Left kidney (tissue), 1 donor: ENCODE measurements at regions not wholly inside any gene's neighbourhood (a gene's known extent, or its start where the extent isn't known, plus 50 kb on each side); places are given as distances from the start of the nearest gene placed in this dataset.
"Not testable (repeated sequence)": the region's sequence is repeated elsewhere in the genome, so short reads cannot be mapped to it uniquely, and the experiment has no call there.

Experiments used
- DNase-seq: peaks from one replicate; pipeline ENCODE4 v3.0.0-alpha.2; 2013

DNA sequence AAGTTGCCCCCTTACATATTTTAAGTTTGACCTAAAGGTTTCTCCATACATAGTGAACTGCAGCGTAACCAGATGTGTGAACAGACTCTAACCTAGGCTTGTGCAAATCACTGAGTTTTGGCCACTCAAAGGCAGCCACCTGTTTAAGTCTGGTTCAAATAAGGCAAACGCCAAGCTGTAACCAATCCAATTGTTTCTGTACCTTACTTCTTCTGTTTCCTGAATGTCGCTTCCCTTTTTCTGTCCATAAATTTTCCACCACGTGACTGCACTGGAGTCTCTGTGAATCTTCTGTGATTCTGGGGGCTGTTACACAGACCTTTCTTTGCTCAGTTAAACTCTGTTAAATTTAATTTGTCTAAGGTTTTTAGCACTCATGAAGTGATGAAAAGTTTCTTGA lies 618.8 kb downstream of the GLUD2 start:
- no peak for DNase-seq

DNA sequence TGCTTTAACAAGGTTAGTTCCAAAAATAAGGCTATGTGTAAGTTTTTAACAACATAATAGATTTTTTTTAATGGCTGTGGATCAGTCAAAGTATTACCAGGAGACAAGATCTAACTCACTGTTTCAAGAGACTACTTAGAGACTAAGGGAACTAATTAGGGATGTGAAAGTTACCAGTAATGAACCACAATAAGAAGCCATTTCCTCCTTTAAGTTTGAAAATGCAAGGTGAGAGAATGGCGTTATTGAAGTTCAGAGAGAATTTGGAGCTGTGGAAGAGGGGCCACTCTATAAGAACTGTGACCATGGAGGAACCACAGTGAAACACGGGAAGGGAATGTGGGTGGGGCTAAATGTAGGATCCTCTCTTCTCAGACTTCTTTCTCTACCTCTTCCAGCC lies 624.2 kb downstream of the GLUD2 start:
- no peak for DNase-seq

DNA sequence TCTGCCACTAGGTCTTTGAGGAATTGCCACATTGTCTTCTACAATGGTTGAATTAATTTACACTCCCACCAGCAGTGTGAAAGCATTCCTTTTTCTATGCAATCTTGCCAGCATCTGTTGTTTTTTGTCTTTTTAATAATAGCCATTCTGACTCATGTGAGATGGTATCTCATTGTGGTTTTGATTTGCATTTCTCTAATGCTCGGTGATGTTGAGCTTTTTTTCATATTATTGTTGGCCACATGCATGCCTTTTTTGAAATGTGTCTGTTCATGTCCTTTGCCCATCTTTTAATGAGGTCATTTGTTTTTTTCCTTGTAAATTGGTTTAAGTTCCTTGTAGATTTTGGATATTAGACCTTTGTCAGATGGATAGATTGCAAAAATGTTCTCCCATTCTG lies 661.8 kb downstream of the GLUD2 start:
- not testable (repeated sequence) for DNase-seq

DNA sequence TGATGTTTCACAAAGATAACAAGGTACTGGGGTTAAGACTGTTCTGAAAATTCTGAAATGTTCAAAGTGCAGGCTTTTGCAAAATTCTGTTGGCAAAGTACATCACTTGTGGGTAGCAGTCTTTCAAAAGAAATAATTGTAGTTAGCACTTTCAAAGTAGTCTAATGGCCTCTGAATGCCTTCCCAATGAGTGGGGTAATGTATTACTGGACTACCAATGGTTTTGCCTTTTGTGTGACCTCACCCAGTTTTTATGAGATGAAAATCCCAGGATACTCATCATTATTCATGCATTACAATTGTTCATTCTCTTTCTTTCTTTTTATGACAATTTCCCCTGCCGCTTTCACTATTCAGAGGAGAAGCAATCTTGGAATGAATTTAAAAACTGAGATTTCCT lies 686.1 kb downstream of the GLUD2 start:
- no peak for DNase-seq

GRCh38 chrX:121746105-121746504 lies 698.7 kb downstream of the GLUD2 start:
- no peak for DNase-seq

GRCh38 chrX:121753602-121754001 lies 706.2 kb downstream of the GLUD2 start:
- DNase-seq, result not testable (repeated sequence)

- DNase-seq, result no peak
These were observed 706.9 kb downstream of the GLUD2 start for GRCh38 chrX:121754301-121754700.

DNA sequence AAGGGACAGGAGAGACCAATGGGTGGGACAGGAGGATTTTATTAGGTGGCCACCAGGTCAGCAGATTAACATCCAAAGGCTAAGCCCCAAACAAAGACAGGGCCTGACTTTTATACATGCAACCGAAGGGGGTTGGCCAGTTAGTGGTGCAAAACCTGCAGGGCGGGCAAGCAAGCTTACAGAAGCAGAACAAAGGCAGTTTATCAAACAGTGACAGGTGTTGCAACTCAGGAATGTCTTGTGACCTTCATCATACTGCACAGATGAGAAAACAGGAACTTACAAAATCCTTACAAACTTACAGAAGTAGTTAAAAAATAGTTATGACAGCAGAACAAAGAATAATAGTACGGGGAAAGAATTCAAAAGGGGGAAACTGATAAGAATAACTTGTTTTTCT lies 708.1 kb downstream of the GLUD2 start:
- no peak for DNase-seq

DNA sequence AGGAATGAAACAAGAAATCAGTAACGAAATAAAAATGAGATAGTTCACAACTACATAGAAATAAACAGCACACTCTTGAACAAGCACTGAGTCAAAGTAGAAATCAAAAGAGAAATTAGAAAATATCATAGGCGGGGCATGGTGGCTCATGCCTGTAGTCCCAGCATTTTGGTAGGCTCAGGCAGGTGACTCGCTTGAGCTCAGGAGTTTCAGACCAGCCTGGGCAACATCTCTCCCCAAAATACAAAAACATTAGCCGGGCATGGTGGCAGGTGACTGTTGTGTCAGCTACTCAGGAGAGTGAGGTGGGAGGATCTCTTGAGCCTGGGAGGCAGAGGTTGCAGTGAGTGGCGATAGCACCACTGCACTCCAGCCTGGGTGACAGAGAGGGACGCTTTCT lies 714.4 kb downstream of the GLUD2 start:
- DNase-seq, result no peak

DNA sequence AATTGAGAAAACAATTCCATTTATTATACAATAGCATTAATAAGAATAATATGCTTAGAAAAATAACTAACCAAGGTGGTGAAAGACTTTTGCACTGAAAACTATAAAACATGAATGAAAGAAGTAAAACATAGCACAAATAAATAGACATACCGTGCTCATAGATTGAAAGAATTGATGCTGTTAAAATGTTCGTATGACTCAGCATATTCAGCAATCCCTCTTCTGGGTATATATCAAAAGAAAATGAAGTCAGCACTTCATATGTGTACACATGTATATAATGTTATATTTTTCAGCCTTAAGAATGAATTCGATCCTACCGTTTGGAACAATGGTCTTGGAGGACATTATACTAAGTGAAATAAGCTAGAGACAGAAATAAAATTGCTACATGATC lies 716.3 kb downstream of the GLUD2 start:
- DNase-seq, result no peak

DNA sequence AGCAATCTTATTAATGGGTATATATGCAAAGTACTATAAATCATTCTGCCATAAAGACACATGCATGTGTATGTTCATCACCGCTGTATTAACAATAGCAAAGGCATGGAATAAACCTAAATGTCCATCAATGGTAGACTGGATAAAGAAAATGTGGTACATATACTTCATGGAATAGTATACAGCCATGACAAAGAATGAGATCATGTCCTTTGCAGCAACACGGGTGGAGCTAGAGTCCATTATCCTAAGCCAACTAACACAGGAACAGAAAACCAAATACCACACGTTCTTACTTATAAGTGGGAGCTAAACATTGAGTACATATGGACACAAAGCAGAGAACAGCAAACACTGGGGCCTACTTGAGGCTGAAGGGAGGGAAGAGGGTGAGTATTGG lies 720.8 kb downstream of the GLUD2 start:
- not testable (repeated sequence) for DNase-seq

- DNase-seq, result no peak
These were observed 734.6 kb downstream of the GLUD2 start for GRCh38 chrX:121781991-121782390.

DNA sequence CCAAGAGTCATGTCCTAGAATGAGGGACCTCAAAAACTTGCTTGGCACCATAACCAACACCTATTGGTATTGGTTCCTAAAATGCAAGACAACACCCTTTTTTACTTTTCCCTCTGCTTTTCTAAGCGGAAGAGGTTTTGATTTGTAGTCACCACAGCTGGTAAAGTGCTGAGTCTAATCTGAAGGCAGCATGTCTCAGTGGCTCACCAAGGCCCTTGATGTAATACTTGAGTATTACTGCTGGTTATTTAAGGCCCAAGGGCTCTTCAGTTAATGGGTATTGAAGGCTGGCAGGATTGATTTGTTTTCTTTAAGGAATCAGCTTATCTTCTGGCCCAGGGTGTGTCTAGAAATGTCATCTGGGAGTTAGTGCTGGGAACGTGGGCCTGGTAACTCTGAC lies 735.1 kb downstream of the GLUD2 start:
- DNase-seq, result no peak

DNA sequence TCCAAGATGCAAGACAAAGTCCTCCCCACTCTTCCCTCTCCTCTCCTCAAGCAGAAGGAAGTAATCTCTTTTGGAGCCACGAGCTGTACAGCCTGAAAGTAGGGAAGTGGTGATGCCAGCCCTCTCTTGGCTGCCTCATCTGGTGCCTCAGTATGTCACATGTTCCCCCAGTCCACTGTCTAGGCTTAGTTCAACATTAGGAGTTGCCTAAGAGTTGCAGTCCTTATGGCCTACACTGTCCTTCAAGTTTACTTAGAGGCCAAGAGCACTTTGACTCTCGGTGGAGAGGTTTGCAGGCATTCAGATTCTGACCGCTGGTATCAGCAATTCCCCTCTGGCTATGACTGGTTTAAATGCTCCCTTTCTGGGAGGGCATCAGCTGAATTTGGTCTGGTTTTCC lies 735.6 kb downstream of the GLUD2 start:
- no peak for DNase-seq

DNA sequence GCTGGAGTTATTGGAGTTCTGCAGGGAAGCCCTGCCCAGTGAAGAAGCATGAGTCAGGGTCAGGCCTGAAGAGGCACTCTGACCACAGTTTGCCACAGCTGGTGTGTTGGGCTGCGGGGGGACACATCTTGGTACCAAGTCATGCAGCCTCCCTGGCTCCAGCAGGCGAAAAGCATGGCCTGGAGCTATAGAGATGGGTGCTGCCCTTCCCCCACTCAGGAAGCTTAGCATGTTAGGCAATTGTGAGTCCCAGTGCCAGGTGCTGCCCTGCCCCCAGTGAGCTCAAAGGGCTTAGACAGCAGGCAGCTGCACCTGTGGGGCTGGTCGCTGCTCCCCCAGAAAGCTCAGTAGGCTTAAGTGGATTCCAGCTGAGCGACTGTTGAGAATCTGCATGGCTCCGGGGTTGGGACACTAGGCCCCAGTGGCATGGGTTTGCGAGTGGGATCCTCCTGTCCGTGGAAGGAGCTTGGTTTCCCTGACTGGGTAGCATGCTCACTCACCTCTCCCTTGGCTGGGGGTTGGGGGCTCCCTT lies 755.5 kb downstream of the GLUD2 start:
- no peak for DNase-seq

GRCh38 chrX:121823406-121823805 lies 776.0 kb downstream of the GLUD2 start:
- DNase-seq, result no peak

GRCh38 chrX:121831601-121832000 lies 784.2 kb downstream of the GLUD2 start:
- no peak for DNase-seq

- no peak for DNase-seq
These were observed 785.0 kb downstream of the GLUD2 start for GRCh38 chrX:121832446-121832845.

- no peak for DNase-seq
These were observed 788.6 kb downstream of the GLUD2 start for GRCh38 chrX:121836000-121836399.

- no peak for DNase-seq
These were observed 803.6 kb downstream of the GLUD2 start for GRCh38 chrX:121851033-121851432.

DNA sequence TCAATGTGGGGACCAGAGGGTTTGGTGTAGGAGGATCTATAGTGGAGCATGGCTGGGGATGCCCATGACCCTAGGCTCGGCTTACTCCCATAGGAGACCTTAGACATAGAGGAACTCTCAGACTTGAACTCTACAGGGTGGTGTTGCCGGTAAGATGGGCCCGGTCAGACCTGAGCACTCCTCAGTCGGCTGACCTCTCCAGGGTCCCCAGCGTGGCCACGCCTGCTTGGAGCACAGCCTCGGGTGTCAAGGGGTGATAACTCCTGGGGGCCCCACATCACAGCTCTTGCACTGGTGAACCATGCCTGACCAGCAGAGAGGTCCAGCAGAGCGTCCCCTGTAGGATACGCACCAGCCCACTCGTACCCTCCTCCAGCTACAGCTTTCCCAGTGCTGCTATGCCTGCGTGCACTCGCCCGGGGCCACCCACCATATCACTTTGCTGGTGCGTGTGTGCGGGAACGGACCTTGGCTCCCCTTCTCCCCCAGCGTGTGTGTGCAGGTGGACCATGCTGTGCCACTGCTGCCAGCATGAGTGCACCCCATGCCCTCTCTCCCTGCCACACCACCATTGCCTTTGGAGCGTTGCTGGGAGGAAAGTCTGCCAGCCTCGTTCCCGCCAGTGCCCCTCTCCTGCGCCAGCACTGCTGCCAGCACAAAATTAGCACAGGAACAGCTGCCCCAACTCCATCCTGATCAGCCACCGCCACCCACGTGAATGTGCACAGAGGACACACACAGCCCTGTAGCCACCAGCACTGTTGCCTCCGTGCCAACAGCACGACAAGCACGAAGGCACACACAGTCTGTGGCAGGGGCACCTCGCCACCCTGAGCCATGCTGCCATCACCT lies 806.6 kb downstream of the GLUD2 start:
- no peak for DNase-seq

- no peak for DNase-seq
These were observed 807.2 kb downstream of the GLUD2 start for GRCh38 chrX:121854614-121854911.

DNA sequence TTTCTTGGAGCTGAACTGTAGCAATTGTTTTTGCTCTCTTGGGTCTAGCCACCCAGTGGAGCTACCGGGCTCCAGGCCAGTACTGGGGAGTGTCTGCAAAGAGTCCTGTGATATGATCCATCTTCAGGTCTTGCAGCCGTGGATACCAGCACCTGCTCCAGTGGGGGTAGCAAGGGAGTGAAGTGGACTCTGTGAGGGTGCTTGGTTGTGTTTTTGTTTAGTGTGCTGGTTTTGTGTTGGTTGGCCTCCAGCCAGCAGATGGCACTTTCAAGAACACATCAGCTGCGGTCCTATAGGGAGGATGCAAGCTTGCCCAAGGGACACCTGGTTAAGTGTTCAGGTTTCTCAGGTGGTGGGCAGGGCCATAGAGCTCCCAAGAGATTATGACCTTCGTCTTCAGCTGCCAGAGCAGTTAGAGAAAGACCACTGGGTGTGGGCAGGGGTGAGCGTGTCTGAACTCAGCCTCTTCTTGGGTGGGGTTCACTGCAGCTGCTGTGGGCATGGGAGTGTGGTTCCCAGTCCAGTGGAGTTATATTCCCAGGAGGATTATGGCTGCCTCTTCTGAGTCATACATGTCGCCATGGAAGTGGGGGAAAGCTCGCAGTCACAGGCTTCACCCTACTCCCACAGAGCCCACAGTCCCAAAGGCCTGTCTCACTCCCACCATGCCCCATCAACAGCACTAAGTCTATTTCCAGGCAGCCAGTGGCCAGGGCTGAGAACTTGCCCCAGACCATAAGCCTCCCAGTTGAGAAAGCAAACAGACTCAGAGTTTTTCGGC lies 811.6 kb downstream of the GLUD2 start:
- no peak for DNase-seq

DNA sequence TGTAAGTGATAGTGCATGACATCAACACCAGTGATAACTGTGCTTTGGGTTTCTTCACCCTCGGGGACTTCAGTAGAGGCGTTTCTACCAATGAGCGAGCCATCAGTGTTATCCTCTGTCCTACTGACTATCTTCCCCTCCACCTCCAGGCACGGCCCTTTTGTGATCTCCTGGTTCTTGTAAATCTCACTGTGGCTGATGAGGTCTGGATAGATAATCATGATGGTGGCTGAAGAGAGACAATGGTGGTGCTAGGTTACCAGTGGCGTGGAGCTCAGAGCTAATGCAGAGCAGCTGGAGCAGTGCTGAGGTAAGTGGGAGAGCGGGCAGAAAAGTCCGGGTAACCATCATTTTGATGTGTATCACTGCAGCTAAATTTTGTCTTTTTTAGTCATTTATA lies 816.6 kb downstream of the GLUD2 start:
- DNase-seq, result no peak
